Activated CD4-positive, alpha-beta T cell treated with anti-CD3 and anti-CD28 coated beads, Interleukin-2, amount 10 ng/mL, durations not matched to agents 24 days and 14 days (primary cell): ENCODE measurements at regions not wholly inside any gene's neighbourhood (a gene's known extent, or its start where the extent isn't known, plus 50 kb on each side); places are given as distances from the start of the nearest gene placed in this dataset.
"Not testable (repeated sequence)": the region's sequence is repeated elsewhere in the genome, so short reads cannot be mapped to it uniquely, and the experiment has no call there.

Experiments used
- DNase-seq: peaks from one replicate; pipeline ENCODE4 v3.0.0; 2022
- H3K27ac Mint-ChIP-seq: one replicate; pipeline ENCODE4 v1.8.0; 2022; ENCODE audit warnings: mild to moderate bottlenecking, mixed read lengths
- H3K27me3 Mint-ChIP-seq: one replicate; pipeline ENCODE4 v1.8.0; 2022; ENCODE audit warnings: mixed read lengths
- H3K36me3 Mint-ChIP-seq: one replicate; pipeline ENCODE4 v1.8.0; 2022; ENCODE audit warnings: low read depth, mild to moderate bottlenecking, mixed read lengths
- H3K4me1 Mint-ChIP-seq: one replicate; pipeline ENCODE4 v1.8.0; 2021; ENCODE audit warnings: mixed read lengths
- H3K4me3 Mint-ChIP-seq: one replicate; pipeline ENCODE4 v1.8.0; 2022; ENCODE audit warnings: mild to moderate bottlenecking, moderate library complexity, mixed read lengths
- H3K9me3 Mint-ChIP-seq: one replicate; pipeline ENCODE4 v1.8.0; 2021; ENCODE audit warnings: mixed read lengths
- intact Hi-C: fragments of 100-400 bp; cut with micrococcal nuclease; formaldehyde crosslinking; loops from one replicate; pipeline ENCODE4 v1.15.1; 2023

DNA sequence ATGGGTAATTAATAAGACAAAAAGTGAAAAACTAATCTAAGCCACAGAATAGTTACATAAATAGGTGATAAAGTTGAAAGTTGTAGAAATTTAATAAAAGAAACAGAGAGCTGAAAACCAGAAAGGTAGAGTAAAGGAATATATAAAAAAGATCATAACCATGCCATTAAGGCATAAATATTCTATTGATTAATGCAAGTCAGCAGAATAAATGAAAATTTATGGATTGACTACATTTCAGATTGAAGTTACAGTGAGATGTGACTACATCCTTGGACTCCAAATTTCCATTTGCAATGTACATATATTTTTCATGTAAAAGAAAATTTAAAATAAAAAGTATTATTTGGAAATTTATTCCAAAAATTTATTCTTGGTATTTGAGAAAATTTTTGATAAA lies 1225.7 kb downstream of the OTOL1 start:
- Mint-ChIP-seq H3K27me3 (no peaks in the 10 kb centered on the region), H3K27ac (no peak overlapping the region), H3K36me3 (no peaks in the 10 kb centered on the region), H3K4me3 (no peak overlapping the region), H3K9me3 (no peaks in the 10 kb centered on the region), H3K4me1 (no peaks in the 10 kb centered on the region)
- intact Hi-C loops, result no loop called here
- DNase-seq, result no peak

DNA sequence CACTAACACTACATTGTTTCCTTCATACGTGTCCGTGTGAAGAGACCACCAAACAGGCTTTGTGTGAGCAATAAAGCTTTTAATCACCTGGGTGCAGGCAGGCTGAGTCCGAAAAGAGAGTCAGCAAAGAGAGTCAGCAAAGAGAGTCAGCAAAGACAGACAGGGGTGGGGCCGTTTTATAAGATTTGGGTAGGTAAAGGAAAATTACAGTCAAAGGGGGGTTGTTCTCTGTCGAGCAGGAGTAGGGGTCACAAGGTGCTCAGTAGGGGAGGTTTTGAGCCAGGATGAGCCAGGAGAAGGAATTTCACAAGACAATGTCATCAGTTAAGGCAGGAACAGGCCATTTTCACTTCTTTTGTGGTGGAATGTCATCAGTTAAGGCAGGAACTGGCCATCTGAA lies 1226.2 kb downstream of the OTOL1 start:
- H3K4me1 Mint-ChIP-seq, result not testable (repeated sequence)

GRCh38 chr3:162729686-162730085 lies 1233.1 kb downstream of the OTOL1 start:
- Mint-ChIP-seq H3K4me1 (no peaks in the 10 kb centered on the region), H3K36me3 (no peaks in the 10 kb centered on the region), H3K27ac (no peak overlapping the region), H3K27me3 (no peaks in the 10 kb centered on the region), H3K4me3 (no peak overlapping the region), H3K9me3 (peaks cover 4% of the 10 kb centered on the region)
- intact Hi-C loops, result no loop called here
- DNase-seq, result no peak

More for the DNA sequence above, 1226.2 kb downstream of the OTOL1 start:
- H3K27ac Mint-ChIP-seq, H3K4me3 Mint-ChIP-seq, intact Hi-C loops, DNase-seq, H3K27me3 Mint-ChIP-seq, H3K36me3 Mint-ChIP-seq, H3K9me3 Mint-ChIP-seq: not testable (repeated sequence)

- H3K9me3 Mint-ChIP-seq, intact Hi-C loops, H3K4me1 Mint-ChIP-seq, DNase-seq, H3K4me3 Mint-ChIP-seq, H3K27ac Mint-ChIP-seq, H3K36me3 Mint-ChIP-seq, H3K27me3 Mint-ChIP-seq: not testable (repeated sequence)
Measured at GRCh38 chr3:162731961-162732360, 1235.4 kb downstream of the OTOL1 start.

- Mint-ChIP-seq H3K4me1 (no peaks in the 10 kb centered on the region), H3K27ac (no peak overlapping the region), H3K36me3 (no peaks in the 10 kb centered on the region), H3K27me3 (no peaks in the 10 kb centered on the region), H3K4me3 (no peak overlapping the region), H3K9me3 (no peaks in the 10 kb centered on the region)
- no peak for DNase-seq
- intact Hi-C loops, result no loop called here
Measured at GRCh38 chr3:162738784-162739183, 1242.2 kb downstream of the OTOL1 start.

DNA sequence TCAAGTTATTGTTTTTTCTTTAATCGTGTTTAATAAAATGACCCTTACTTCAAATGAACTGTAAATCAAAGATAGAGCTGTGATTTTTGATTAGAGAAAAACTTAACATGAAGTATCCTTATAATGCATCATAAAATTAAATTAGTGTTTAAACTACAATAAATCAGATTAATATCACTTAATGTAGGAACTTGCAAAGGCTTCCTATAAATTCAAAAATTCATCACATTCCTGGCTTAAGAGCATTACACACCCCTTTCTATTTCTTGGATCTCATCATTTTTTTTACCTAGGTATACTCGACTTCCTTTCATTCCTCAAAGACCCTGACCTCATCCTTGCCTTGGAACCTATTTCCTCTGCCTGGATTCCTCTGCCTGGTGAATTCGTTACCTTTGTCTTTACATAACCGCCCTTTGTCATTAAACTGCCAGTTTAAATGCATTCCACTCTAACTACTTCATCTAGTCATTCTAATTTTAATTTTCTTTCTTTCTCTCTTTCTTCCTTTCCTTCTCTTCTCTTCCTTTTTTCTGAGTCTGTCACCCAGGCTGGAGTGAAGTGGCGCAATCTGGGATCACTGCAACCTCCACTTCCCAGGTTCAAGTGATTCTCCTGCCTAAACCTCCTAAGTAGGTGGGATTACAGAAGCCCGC lies 1244.5 kb downstream of the OTOL1 start:
- Mint-ChIP-seq H3K27me3 (no peaks in the 10 kb centered on the region), H3K4me1 (no peaks in the 10 kb centered on the region), H3K36me3 (no peaks in the 10 kb centered on the region), H3K9me3 (no peaks in the 10 kb centered on the region), H3K27ac (no peak overlapping the region), H3K4me3 (no peak overlapping the region)
- intact Hi-C loops, result no loop called here
- DNase-seq, result no peak

DNA sequence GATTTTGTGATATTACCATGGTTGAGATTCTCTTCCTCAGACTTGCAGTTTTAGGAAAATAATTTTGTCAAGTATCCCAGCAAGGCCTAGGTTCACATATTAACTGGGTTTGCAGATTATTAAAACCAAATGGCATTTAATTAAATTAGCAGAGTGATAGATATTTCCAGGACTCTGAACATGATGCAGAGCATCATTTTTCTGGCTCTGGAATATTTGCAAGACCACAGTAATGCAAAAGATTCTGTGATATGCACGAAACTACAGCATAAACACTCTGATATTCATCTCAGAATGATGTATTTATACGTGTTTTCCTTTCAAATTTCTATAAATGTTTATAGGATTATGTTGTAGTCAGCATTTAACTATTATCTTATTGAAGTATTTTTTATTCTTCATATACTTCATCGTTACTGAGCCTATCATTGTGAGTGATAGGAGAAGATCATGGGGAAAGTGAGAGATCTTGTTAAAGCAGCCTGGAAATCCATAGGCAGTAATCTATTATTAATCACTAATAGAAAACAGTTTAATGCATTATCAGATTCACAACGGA lies 1245.6 kb downstream of the OTOL1 start:
- H3K9me3 Mint-ChIP-seq, result no peaks in the 10 kb centered on the region
- intact Hi-C loops, result no loop called here
- no peaks in the 10 kb centered on the region for H3K36me3 Mint-ChIP-seq
- H3K27ac Mint-ChIP-seq, result no peak overlapping the region
- no peak for DNase-seq
- H3K4me1 Mint-ChIP-seq, result no peaks in the 10 kb centered on the region
- no peaks in the 10 kb centered on the region for H3K27me3 Mint-ChIP-seq
- no peak overlapping the region for H3K4me3 Mint-ChIP-seq

GRCh38 chr3:162743091-162743490 lies 1246.5 kb downstream of the OTOL1 start:
- intact Hi-C loops, result no loop called here

DNA sequence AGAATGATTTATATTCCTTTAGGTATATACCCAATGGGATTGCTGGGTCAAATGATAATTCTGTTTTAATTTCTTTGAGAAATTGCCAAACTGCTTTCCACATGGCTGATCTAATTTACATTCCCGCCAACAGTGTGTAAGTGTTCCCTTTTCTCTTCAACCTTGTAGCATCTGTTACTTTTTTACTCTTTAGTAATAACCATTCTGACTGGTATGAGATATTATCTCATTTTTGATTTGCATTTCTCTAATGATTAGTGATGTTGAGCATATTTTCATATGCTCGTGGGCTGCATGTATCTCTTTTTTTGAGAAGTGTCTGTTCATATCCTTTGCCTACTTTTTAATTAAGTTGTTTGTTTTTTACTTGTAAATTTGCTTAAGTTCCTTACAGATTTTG lies 1264.2 kb downstream of the OTOL1 start:
- no peaks in the 10 kb centered on the region for H3K36me3 Mint-ChIP-seq
- no peak for DNase-seq
- intact Hi-C loops, result no loop called here
- H3K4me1 Mint-ChIP-seq, result no peaks in the 10 kb centered on the region
- H3K27me3 Mint-ChIP-seq, result no peaks in the 10 kb centered on the region
- no peak overlapping the region for H3K27ac Mint-ChIP-seq
- no peak overlapping the region for H3K4me3 Mint-ChIP-seq
- no peaks in the 10 kb centered on the region for H3K9me3 Mint-ChIP-seq

More at GRCh38 chr3:162743091-162743490, 1246.5 kb downstream of the OTOL1 start:
- no peaks in the 10 kb centered on the region for H3K36me3 Mint-ChIP-seq
- no peaks in the 10 kb centered on the region for H3K9me3 Mint-ChIP-seq
- H3K4me1 Mint-ChIP-seq, result no peaks in the 10 kb centered on the region
- H3K27ac Mint-ChIP-seq, result no peak overlapping the region
- H3K4me3 Mint-ChIP-seq, result no peak overlapping the region
- no peak for DNase-seq
- no peaks in the 10 kb centered on the region for H3K27me3 Mint-ChIP-seq

DNA sequence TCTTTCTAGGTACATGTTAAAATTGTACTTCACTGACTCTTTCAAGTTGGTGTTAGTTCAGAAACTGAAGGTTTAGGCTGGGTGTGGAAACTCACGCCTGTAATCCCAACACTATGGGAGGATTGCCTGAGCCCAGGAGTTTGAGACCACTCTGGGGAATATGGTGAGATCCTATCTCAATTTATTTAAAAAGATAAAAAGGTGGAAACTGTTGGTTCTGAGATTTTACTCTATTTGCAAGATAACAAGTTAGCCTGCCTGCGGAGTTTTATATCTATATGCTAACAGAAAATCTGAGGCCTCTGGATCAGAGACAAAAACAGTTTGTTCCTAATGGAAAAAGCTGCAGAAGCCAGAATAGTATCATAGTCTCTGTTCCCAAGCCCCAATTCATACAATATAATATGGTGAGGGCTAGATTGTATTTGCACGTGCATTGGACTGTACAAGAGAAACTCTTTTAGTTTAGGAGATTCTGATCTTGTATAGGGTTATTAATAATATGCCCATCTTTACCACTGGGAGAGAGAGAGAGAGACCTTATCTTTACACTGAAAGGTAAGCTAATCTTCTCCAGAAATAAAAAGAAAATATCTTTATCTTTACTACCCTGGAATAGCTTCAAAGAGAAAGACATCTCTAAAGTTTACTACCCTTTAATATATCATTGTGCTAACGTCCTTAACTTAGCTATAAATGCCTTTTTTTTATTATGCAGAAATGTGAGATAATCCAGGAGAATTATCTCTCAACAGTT lies 1267.6 kb downstream of the OTOL1 start:
- no peaks in the 10 kb centered on the region for H3K9me3 Mint-ChIP-seq
- no peak overlapping the region for H3K27ac Mint-ChIP-seq
- no peak for DNase-seq
- intact Hi-C loops, result no loop called here
- H3K27me3 Mint-ChIP-seq, result no peaks in the 10 kb centered on the region
- no peaks in the 10 kb centered on the region for H3K36me3 Mint-ChIP-seq
- H3K4me3 Mint-ChIP-seq, result no peak overlapping the region
- no peaks in the 10 kb centered on the region for H3K4me1 Mint-ChIP-seq

GRCh38 chr3:162764808-162765071 lies 1268.1 kb downstream of the OTOL1 start:
- no peaks in the 10 kb centered on the region for H3K27me3 Mint-ChIP-seq
- no peak overlapping the region for H3K27ac Mint-ChIP-seq
- no peaks in the 10 kb centered on the region for H3K9me3 Mint-ChIP-seq
- intact Hi-C loops, result no loop called here
- no peak overlapping the region for H3K4me3 Mint-ChIP-seq
- no peaks in the 10 kb centered on the region for H3K36me3 Mint-ChIP-seq
- no peaks in the 10 kb centered on the region for H3K4me1 Mint-ChIP-seq
- DNase-seq, result no peak

DNA sequence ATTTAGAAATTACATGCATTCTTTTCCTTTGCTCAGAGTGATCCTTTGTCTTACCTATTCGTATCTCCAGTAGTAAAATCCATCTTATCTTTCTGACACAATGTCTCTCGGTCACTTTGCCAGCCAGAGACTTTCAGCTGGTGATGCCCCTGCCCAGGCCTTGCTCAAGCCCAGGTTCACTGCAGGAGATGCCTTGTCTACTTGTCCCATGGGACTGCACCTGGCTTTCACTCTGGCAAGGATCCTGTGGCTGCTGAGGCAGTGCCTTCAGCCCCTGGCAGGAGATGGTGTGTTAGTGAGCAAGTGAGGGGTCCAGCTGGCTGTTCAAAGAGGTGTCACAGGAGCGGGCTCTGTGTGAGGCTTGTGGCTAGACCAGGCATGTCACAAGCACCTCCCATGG lies 1268.9 kb downstream of the OTOL1 start:
- Mint-ChIP-seq H3K4me1 (no peaks in the 10 kb centered on the region), H3K4me3 (no peak overlapping the region), H3K36me3 (no peaks in the 10 kb centered on the region), H3K27me3 (no peaks in the 10 kb centered on the region), H3K27ac (no peak overlapping the region), H3K9me3 (no peaks in the 10 kb centered on the region)
- no peak for DNase-seq
- intact Hi-C loops, result no loop called here

DNA sequence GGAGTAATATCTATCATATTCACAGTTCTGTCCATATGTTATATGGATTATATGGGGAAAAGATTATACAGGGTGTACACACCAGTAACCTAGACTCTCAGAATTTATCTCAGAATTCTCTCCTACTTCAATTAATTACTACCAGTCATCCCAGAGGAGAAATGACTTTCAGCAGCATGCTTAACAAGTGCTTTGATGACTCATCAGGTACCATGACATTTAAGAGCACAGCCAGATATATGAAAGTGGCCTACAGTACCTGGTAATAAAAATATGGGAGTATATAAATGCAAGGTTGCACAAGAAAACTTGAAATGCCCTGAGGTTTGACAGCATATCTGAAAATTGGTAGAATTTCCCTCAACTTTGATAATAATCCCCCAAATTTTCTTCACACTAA lies 1273.0 kb downstream of the OTOL1 start:
- no peaks in the 10 kb centered on the region for H3K9me3 Mint-ChIP-seq
- no peak overlapping the region for H3K4me3 Mint-ChIP-seq
- no peaks in the 10 kb centered on the region for H3K4me1 Mint-ChIP-seq
- H3K27me3 Mint-ChIP-seq, result no peaks in the 10 kb centered on the region
- no peaks in the 10 kb centered on the region for H3K36me3 Mint-ChIP-seq
- no peak overlapping the region for H3K27ac Mint-ChIP-seq
- intact Hi-C loops, result no loop called here
- DNase-seq, result no peak

DNA sequence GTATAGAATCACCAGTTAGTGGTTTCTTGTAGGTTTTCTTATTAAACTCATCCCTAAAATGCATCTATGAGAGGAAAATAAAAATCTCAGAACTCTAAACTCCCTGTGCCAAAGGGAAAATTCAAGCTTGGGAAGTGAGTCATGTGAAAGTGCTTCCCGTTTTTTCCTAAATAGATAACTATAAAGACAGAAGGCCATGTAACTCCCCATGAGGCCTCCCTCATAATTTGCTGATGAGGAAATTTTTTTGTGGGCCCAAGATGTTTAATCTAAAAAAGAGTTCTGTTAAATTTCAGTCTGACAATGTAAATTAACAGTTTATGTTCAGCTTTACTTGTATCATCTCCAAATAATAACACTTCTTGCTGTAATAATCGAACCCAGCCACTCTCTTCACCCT lies 1273.9 kb downstream of the OTOL1 start:
- intact Hi-C loops, result no loop called here
- Mint-ChIP-seq H3K4me1 (no peaks in the 10 kb centered on the region), H3K36me3 (no peaks in the 10 kb centered on the region), H3K27me3 (no peaks in the 10 kb centered on the region), H3K9me3 (no peaks in the 10 kb centered on the region), H3K27ac (no peak overlapping the region), H3K4me3 (no peak overlapping the region)
- no peak for DNase-seq
